Hindlimb muscle (tissue), 1 donor: ENCODE measurements at regions not wholly inside any gene's neighbourhood (a gene's known extent, or its start where the extent isn't known, plus 50 kb on each side); places are given as distances from the start of the nearest gene placed in this dataset.

Source experiments
- DNase-seq: peaks from one replicate; pipeline ENCODE4 v3.0.0-alpha.2; 2013

GRCh38 chr4:151962138-151962823 is 201.5 kb upstream of the GATB start:
- no peak for DNase-seq

DNA sequence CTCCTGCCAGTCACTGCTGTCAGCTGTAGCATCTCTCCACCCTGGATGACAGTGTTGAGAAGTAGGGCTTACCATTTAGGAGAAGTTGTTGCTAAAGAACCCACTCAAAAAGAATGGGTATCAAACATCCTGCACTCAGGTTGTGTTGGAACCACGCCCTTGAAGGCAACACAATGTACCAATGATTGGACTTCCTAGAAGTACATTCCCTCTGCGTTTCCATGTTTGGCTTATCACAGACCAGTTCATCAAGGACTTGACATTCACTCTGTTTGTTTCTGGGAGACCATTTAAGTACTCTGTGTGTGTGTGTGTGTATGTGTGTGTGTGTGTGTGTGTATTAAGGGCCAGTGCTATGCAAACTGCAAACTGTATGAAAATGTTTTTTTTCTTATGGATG is 200.6 kb upstream of the GATB start:
- DNase-seq = no peak

DNA sequence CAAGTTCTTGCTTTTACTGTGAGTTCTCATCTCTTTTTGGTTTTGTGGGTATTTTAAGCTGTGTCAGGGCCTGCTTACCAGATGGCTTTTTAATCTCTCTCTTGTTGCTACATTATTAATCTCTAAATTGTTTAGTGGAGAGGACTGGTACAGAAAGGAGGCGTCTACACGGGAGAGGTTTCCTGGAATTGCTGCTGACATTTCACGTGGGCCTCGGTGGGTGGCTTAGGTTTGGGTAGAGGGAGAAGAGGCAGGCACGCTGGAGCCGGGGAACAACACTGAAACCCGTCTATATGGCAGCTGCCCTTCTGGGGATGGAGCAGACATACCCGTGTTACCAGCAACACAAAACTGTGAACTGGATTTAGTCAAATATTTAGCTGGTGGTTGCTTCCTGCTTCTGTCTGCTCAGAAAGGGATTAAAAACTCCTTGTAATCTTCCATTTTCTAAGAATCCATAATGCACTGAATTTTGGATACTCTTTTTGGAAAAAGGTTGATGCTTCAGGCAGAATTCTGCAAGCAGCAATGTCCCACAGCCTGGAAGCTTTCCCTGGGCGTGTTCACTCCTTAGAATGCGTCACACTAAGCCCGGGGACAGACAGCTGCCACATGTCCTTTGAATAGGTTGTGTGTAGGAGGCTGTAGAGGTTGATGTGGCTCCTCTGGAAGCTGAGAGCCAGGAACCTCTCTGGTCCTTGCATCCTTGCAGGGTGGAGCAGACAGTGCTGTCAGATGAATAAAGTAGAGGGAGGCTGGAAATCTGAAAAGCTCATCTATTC is 199.8 kb upstream of the GATB start:
- peak; percentile 1 for DNase-seq

- DNase-seq = no peak
Observed at GRCh38 chr4:151957153-151957552, 196.3 kb upstream of the GATB start.

DNA sequence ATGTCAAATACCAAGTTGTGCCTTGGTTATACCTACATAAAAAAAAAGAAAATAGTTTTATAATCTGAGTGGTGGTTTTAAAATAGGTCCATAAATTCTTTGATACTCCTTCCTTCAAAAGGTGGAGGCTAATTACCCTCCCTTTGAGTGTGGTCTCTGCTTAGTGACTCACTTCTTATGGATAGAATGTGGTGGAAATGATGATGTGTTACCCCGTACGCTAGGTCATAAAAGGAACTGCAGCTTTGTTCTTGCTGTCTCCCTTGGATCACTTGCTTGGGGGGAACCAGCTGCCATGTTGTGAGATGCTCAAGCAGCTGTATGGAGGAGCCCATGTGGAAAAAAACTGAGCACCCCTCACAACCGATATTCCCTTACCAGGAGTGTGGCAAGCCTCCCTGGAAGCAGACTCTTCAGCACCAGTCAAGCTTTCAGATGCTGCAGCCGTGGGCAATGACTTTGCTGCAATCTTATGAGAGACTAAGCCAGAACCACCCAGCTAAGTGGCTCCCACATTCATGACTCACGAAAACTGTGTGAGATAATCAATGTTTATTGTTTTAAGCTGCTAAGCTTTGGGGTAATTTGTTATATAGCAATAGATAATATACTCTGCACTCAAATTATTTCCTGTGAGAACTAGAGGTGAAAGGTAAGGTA is 195.0 kb upstream of the GATB start:
- DNase-seq = no peak

- no peak for DNase-seq
Observed at GRCh38 chr4:151953795-151954372, 193.1 kb upstream of the GATB start.

- no peak for DNase-seq
Observed at GRCh38 chr4:151953312-151953711, 192.5 kb upstream of the GATB start.

DNA sequence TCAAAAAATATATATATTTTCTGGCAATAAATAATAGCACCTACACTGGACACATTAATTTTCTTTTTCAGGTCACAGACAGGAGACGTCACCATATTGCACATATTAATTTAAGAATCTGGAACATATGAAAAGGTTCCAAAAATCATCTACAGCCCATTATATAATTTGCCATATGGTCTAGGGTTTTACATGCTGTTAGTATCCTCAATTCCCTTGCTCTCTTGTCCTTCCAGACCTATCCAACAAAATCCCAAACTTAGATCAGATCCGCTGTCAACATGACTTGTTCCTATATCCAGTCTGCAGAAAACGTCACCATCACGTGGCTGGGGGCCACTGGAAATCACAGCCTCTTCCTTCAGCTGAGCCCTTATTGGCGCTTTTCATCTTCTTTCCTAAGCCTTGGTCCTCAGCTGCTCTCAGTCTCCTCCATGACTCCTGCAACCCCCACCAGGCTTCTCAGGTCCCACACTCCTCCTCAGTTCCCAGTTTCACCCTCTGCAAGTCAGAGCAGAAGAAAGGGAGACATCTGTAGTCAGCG is 192.0 kb upstream of the GATB start:
- no peak for DNase-seq

DNA sequence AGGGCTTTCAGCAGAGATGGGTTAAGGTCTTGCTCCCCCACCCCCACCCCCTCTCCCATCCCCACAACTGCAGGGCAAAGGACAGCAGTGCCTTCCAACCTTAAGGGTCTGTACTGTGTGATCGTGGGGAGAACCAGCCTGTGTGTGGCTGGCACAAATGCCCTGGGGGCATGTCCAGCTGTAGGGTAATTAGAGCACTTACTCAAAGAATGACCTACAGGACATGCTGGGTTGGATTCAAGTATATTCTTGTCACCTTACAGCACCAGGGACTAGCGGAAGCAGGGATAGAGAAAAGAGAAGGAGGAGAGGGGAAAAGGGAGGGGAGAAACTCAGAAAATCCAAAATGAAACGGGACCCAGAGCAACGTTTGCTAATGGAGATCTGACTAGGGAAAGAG is 191.3 kb upstream of the GATB start:
- no peak for DNase-seq

GRCh38 chr4:151951671-151952050 is 190.9 kb upstream of the GATB start:
- DNase-seq = no peak

- DNase-seq = no peak
Observed at GRCh38 chr4:151950993-151951670, 190.3 kb upstream of the GATB start.

GRCh38 chr4:151948351-151949016 is 187.7 kb upstream of the GATB start:
- no peak for DNase-seq

- no peak for DNase-seq
Observed at GRCh38 chr4:151946718-151947117, 185.9 kb upstream of the GATB start.

DNA sequence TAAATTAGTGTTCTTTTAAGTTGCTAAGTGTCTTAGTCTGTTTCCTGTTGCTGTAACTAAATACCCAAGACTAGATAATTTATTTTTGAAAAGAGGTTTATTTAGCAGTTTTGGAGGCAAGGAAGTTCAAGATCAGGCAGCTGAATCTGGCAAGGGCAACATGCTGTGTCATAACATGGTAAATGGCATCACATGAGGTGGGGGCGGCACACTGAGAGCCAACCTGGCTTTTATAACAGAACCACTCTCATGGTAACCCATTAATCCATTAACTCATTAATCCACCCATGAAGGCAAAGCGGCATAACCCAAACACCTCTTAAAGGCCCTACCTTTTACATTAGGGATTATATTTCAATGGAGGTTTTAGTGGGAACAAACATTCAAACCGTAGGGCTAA is 182.2 kb upstream of the GATB start:
- no peak for DNase-seq

- no peak for DNase-seq
Observed at GRCh38 chr4:151940926-151941617, 180.3 kb upstream of the GATB start.

GRCh38 chr4:151940291-151940690 is 179.5 kb upstream of the GATB start:
- no peak for DNase-seq

DNA sequence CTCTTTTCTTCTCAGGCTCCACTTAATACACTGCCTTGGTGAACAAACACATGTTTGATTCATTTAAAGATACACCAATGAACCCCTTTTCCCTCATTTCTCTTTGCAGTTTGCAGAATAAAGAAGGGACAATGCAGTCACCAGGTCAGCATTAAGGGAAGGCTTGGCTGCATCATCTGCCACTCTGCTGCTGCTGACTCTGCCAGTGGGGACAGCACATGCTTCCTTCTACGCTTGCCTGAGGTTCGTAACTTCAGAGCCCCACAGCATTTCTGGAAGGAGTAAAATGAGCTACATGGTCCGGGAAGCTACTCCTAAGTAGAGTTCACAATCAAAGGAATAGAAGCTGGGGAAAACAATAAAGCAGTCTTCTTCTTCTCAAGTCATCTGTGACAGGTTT is 178.9 kb upstream of the GATB start:
- DNase-seq = no peak

DNA sequence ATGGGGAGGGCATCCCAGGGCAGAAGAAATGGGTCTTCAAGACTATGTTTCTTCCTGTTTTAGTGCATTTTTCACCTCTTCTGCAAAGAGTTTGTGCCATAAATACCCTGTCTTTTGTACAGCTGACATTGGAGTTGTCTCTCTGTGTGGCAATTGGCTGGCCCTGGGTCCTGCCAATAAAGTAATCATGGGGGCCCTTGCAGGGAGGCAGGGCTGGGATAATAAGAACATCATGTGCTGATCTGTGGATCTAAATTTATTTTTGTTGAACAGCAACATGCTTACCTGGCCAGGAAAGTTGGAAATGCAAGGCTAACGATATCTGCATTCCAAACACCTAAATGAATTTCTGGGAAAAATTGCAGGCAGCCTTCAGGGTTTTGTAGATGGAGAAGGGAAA is 174.6 kb upstream of the GATB start:
- DNase-seq = no peak

GRCh38 chr4:151934766-151935165 is 174.0 kb upstream of the GATB start:
- DNase-seq = no peak

- no peak for DNase-seq
Observed at GRCh38 chr4:151933122-151933827, 172.5 kb upstream of the GATB start.

GRCh38 chr4:151931563-151931962 is 170.8 kb upstream of the GATB start:
- DNase-seq = no peak
